Mesendoderm (in vitro differentiated cells): ENCODE measurements at regions not wholly inside any gene's neighbourhood (a gene's known extent, or its start where the extent isn't known, plus 50 kb on each side); places are given as distances from the start of the nearest gene placed in this dataset.
A peak's percentile ranks its signal among the peaks of the same experiment; 100 is the strongest.
"Not testable (repeated sequence)": the region's sequence is repeated elsewhere in the genome, so short reads cannot be mapped to it uniquely, and the experiment has no call there.

ENCODE experiments used
- DNase-seq: peaks from one replicate; pipeline ENCODE4 v3.0.0; 2013
- H2AK5ac ChIP-seq: 2 replicates; pipeline ENCODE4 v1.6.1; 2013; ENCODE audit warnings: low read length, inconsistent platforms
- H2BK120ac ChIP-seq: 2 replicates; pipeline ENCODE4 v1.6.1; 2013; ENCODE audit warnings: low read depth, mild to moderate bottlenecking, low read length, moderate library complexity, mixed read lengths
- H2BK15ac ChIP-seq: replicated peaks from 2 replicates; pipeline ENCODE4 v1.6.1; 2013; ENCODE audit warnings: low read depth, mild to moderate bottlenecking, moderate library complexity
- H2BK5ac ChIP-seq: 2 replicates; pipeline ENCODE4 v1.6.1; 2013; ENCODE audit warnings: low read length, inconsistent platforms
- H3K18ac ChIP-seq: 2 replicates; pipeline ENCODE4 v1.6.1; 2013; ENCODE audit warnings: mild to moderate bottlenecking, low read length, mixed read lengths
- H3K23ac ChIP-seq: one replicate; pipeline ENCODE4 v1.6.1; 2013; ENCODE audit warnings: low read length
- H3K27ac ChIP-seq: 2 replicates; pipeline ENCODE4 v1.5.1; 2013; ENCODE audit warnings: low read depth, mild to moderate bottlenecking, inconsistent platforms, low read length, moderate library complexity
- H3K27me3 ChIP-seq: 2 replicates; pipeline ENCODE4 v1.6.1; 2013; ENCODE audit warnings: low read length, control low read depth, mild to moderate bottlenecking, inconsistent platforms; ENCODE audit not compliant: insufficient read depth, poor library complexity
- H3K36me3 ChIP-seq: 2 replicates; pipeline ENCODE4 v1.6.1; 2013; ENCODE audit warnings: low read length, inconsistent platforms; ENCODE audit not compliant: control insufficient read depth, insufficient read depth
- H3K4ac ChIP-seq: one replicate; pipeline ENCODE4 v1.6.1; 2013; ENCODE audit warnings: low read depth, mild to moderate bottlenecking, low read length, moderate library complexity
- H3K4me1 ChIP-seq: 2 replicates; pipeline ENCODE4 v1.6.1; 2013; ENCODE audit warnings: low read depth, low read length, inconsistent platforms; ENCODE audit not compliant: control insufficient read depth
- H3K4me2 ChIP-seq: 2 replicates; pipeline ENCODE4 v1.6.1; 2013; ENCODE audit warnings: low read length
- H3K4me3 ChIP-seq: 2 replicates; pipeline ENCODE4 v1.5.1; 2013; ENCODE audit warnings: mild to moderate bottlenecking, low read length
- H3K56ac ChIP-seq: one replicate; pipeline ENCODE4 v1.6.1; 2013; ENCODE audit warnings: low read length
- H3K79me1 ChIP-seq: 2 replicates; pipeline ENCODE4 v1.6.1; 2013; ENCODE audit warnings: low read length, inconsistent platforms
- H3K79me2 ChIP-seq: 2 replicates; pipeline ENCODE4 v1.6.1; 2013; ENCODE audit warnings: mild to moderate bottlenecking, low read length; ENCODE audit not compliant: control insufficient read depth, insufficient read depth
- H3K9ac ChIP-seq: 2 replicates; pipeline ENCODE4 v1.6.1; 2013; ENCODE audit warnings: low read length, inconsistent platforms
- H4K5ac ChIP-seq: one replicate; pipeline ENCODE4 v1.6.1; 2013; ENCODE audit warnings: low read length
- H4K8ac ChIP-seq: one replicate; pipeline ENCODE4 v1.6.1; 2013; ENCODE audit warnings: low read depth, mild to moderate bottlenecking, control low read depth, low read length, moderate library complexity
- WGBS: extraction: QIAGEN DNeasy Blood & Tissue Kit; methylation state at CpG from one replicate; pipeline ENCODE4 v1.1.7; 2013; ENCODE audit warnings: low lambda C conversion rate, missing lambda C conversion rate; ENCODE audit not compliant: insufficient coverage; ENCODE audit errors: extremely low coverage; 5-methylcytosine and 5-hydroxymethylcytosine counted together

DNA sequence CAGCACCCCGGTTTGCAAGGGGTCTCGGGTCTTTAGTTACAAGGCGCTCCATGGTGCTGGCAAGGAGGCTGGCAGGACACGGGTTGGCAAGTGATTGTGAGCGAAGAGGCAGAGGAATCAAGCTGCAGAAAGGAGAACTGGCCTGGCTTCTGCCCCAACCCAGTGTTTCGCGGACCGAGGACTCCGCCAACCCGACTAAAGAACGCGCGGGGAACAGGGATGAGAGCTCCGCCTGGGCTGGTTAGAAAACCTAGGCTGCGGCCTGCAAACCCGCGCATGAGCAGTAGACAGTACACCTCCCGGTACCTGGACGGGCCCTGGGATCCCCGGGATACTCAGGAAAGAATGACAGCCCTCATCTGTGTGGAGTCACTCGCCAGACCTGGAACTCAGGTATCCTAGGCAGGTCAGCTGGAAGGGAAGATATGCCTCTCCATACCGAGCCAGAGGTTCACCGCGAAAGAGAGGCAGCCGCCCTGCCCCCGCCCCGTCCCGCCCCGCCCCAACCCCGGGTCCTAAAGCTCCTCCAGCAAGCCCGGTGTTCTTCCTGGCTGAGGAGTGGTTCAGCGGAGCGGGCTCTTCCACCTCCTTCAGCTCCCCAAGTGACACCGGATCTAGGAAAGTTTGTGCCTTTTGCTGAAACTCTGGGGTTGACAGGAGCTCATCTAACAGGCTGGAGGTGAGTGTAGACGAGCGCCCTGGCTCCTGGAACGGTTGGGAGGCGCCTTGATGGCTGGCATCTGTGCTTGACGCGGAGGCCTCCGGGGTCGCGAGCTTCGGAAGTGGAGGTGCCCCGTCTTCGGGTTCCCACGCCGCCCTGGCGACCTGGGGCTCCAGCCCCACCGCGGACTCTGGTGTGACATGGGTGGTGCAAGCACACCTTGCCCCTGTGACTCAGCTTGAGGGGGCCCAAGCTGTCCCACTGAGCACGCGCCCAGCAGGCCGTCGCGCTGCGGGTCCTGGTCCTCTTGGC lies 1847.3 kb upstream of the DEFB115 start:
- H4K8ac ChIP-seq = no peak overlapping the region

DNA sequence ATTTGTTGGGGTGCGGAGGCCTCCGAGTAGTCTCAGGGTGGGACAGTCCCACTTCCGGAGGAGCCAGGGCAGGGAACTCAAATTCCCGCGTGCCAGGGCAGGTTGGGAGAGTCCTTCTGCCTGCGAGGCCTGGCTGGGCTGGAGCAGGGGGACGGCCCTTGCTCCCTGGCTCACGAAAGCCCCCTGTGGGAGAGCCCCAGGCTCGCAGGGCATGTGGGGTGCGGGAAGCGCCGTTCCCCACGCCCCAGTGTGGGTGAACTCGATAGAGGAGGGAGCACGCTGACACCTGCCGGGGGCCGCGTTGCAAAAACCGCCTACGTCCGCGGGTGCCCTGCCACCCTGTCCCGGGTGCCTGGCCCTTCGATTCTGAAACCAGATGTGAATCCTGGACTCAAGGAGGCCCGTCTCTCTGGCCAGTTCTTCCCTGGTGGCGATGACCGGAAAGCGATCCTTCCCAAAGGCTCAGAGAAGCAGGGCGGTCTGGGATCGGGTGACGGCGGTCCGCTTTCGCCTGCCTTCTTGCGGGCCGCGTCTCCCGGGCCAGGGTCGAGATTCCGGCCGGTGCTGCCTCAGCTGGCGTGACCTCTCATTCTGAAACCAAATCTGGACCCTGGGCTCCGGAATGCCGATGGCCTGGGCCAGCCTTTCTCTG lies 1846.5 kb upstream of the DEFB115 start:
- Histone ChIP-seq H3K4me1 (no peaks in the 10 kb centered on the region), H3K27me3 (no peaks in the 10 kb centered on the region), H3K9ac (no peak overlapping the region), H2BK5ac (no peak overlapping the region), H3K4me3 (no peak overlapping the region), H3K23ac (no peak overlapping the region), H3K79me2 (no peaks in the 10 kb centered on the region), H2AK5ac (no peak overlapping the region), H3K18ac (no peak overlapping the region), H3K36me3 (no peaks in the 10 kb centered on the region), H4K5ac (no peak overlapping the region), H3K4me2 (no peak overlapping the region), H3K79me1 (no peaks in the 10 kb centered on the region), H3K56ac (no peak overlapping the region), H3K4ac (no peak overlapping the region), H2BK120ac (no peak overlapping the region), H2BK15ac (no peak overlapping the region), H3K27ac (no peak overlapping the region), H4K8ac (no peak overlapping the region)
- no CpG with 5 or more reads among the region's 44 CpGs for WGBS
- DNase-seq = no peak

More for the DNA sequence above, 1847.3 kb upstream of the DEFB115 start:
- no peak overlapping the region for H3K4me2 ChIP-seq
- no peak overlapping the region for H3K18ac ChIP-seq
- H4K5ac ChIP-seq = no peak overlapping the region
- H3K56ac ChIP-seq = no peak overlapping the region
- H2BK5ac ChIP-seq = no peak overlapping the region
- no peak overlapping the region for H2BK120ac ChIP-seq
- H2AK5ac ChIP-seq = no peak overlapping the region
- H3K27ac ChIP-seq = no peak overlapping the region
- no peaks in the 10 kb centered on the region for H3K36me3 ChIP-seq
- no peaks in the 10 kb centered on the region for H3K79me2 ChIP-seq
- H3K27me3 ChIP-seq = no peaks in the 10 kb centered on the region
- no peaks in the 10 kb centered on the region for H3K4me1 ChIP-seq
- H2BK15ac ChIP-seq = no peak overlapping the region
- no CpG with 5 or more reads among the region's 57 CpGs for WGBS
- no peak overlapping the region for H3K4me3 ChIP-seq
- no peak overlapping the region for H3K4ac ChIP-seq
- no peak for DNase-seq
- no peaks in the 10 kb centered on the region for H3K79me1 ChIP-seq
- no peak overlapping the region for H3K9ac ChIP-seq
- no peak overlapping the region for H3K23ac ChIP-seq

DNA sequence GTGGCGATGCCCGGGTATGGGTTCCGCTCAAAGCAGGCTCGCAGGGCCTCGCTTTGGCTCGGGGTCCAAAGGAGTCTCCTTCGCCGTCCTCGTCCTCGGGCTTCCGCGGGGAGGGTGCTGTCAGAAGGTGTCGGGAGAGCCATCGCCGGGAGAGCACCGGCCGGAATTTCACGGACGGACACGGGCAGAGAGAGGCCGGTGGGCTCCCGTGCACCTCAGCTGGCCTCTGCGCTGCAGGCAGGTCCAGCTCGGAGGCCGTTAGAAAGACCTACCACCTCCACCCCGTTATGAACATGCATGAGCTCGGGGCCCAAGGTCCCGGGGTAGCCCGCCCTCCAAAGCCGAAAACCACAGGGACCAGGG lies 1846.0 kb upstream of the DEFB115 start:
- H3K79me1 ChIP-seq, DNase-seq, H3K23ac ChIP-seq, H3K4me3 ChIP-seq, H3K27ac ChIP-seq, H2BK120ac ChIP-seq, H3K9ac ChIP-seq, H3K4me1 ChIP-seq, H3K36me3 ChIP-seq, H2BK15ac ChIP-seq, H4K5ac ChIP-seq, H2BK5ac ChIP-seq, H3K27me3 ChIP-seq, H3K79me2 ChIP-seq, H3K18ac ChIP-seq, H3K56ac ChIP-seq, H3K4ac ChIP-seq, H2AK5ac ChIP-seq, H3K4me2 ChIP-seq, H4K8ac ChIP-seq: not testable (repeated sequence)
- no CpG with 5 or more reads among the region's 30 CpGs for WGBS

DNA sequence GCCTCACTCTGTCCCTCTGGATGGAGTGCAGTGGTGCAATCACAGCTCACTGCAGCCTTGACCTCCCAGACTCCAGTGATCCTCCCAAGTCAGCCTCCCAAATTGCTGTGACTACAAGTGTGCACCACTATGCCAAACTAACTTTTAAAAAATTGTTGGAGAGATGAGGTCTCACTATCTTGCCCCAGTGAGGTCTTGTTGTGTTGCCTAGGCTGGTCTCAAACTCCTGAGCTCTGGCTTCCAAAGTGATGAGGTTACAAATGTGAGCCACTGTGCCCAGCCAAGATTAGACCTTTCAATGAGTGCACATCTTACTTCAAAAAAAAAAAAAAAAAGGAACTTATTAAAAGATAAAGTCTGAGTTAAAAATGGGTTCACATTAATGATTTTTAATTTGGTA lies 1838.1 kb upstream of the DEFB115 start:
- Histone ChIP-seq H2BK5ac (no peak overlapping the region), H4K5ac (no peak overlapping the region), H3K27me3 (no peaks in the 10 kb centered on the region), H3K4ac (no peak overlapping the region), H3K27ac (no peak overlapping the region), H3K9ac (no peak overlapping the region), H3K4me3 (peak overlapping the region; percentile 28), H3K56ac (no peak overlapping the region), H3K79me1 (no peaks in the 10 kb centered on the region), H2AK5ac (no peak overlapping the region), H3K23ac (no peak overlapping the region), H3K4me2 (no peak overlapping the region), H4K8ac (no peak overlapping the region), H3K36me3 (no peaks in the 10 kb centered on the region), H2BK120ac (no peak overlapping the region), H3K18ac (no peak overlapping the region), H2BK15ac (no peak overlapping the region), H3K79me2 (no peaks in the 10 kb centered on the region), H3K4me1 (no peaks in the 10 kb centered on the region)
- DNase-seq = no peak

DNA sequence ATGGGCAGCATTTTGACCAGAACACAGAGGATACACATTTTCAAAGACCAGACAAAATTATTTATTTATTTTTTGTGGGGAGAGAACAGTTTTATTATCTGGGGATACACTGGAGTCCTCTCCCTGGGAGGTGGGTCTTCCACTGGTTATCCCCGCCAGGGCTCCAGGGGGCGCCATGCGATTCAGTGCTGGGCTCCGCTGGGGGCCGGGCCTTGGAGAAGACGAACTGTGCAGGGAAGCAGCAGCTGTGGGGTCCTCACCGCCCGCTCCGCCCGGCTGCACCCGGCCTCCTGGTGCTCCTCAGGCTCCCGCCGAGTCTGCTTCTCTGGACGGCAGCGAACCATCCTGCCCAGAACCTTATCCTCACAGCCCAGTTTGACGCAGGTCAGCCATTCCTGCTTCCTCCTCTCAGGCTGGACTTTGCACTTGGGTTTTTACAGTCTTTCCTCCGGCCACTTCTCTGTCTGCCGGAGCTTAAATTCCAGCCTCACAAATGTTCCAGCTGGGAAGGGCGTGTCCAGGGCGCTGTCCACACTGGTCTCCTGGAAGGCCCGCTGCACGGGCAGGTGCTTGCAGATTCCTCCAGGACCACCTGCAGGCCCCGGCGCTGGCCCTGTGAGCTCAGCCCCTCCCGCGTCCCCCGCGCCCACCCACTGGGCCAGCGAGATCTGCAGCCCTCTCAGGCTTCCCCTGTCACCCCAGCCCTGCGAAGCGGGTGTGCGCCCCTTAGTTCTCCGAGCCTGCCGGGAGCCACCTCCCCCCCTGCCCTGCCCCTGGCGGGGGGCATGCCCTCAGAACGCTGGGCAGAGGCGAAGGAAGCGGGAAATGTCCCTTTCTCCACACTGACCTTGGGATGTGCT lies 1830.0 kb upstream of the DEFB115 start:
- no peak overlapping the region for H3K4me3 ChIP-seq
- H3K36me3 ChIP-seq = no peaks in the 10 kb centered on the region
- WGBS = no CpG with 5 or more reads among the region's 38 CpGs
- no peaks in the 10 kb centered on the region for H3K4me1 ChIP-seq
- DNase-seq = no peak
- no peak overlapping the region for H4K8ac ChIP-seq
- no peak overlapping the region for H2BK120ac ChIP-seq
- no peak overlapping the region for H3K56ac ChIP-seq
- H2AK5ac ChIP-seq = no peak overlapping the region
- no peak overlapping the region for H3K23ac ChIP-seq
- H3K4ac ChIP-seq = no peak overlapping the region
- no peak overlapping the region for H3K4me2 ChIP-seq
- no peaks in the 10 kb centered on the region for H3K79me2 ChIP-seq
- no peak overlapping the region for H2BK15ac ChIP-seq
- H4K5ac ChIP-seq = no peak overlapping the region
- H3K27ac ChIP-seq = no peak overlapping the region
- H3K18ac ChIP-seq = no peak overlapping the region
- no peak overlapping the region for H2BK5ac ChIP-seq
- H3K79me1 ChIP-seq = no peaks in the 10 kb centered on the region
- H3K9ac ChIP-seq = no peak overlapping the region
- H3K27me3 ChIP-seq = no peaks in the 10 kb centered on the region
